ENCODE measurements at regions not wholly inside any gene's neighbourhood (a gene's known extent, or its start where the extent isn't known, plus 50 kb on each side); places are given as distances from the start of the nearest gene placed in this dataset.

GRCh38 chr14:96150214-96150613 is 54.4 kb upstream of the BDKRB2 start:
- 64% methylated on average over 3 of the region's 3 CpGs for WGBS
- Histone ChIP-seq H3K36me3 (no peaks in the 10 kb centered on the region), H3K27ac (no peak overlapping the region), H3K4me3 (no peak overlapping the region), H3K9me3 (no peaks in the 10 kb centered on the region), H3K4me1 (replicated peaks) (no peaks in the 10 kb centered on the region), H3K27me3 (replicated peaks; ENCODE audit: insufficient read depth) (no peaks in the 10 kb centered on the region)
- DNase-seq (ENCODE audit: low spot score), result no peak
- no peak for TF ChIP-seq POLR2AphosphoS5 (IDR thresholded peaks at IDR 0.05)
- TF ChIP-seq POLR2A (IDR thresholded peaks at IDR 0.05), result no peak
- no peak for TF ChIP-seq CTCF (IDR thresholded peaks at IDR 0.05)
- intact Hi-C loops (cut with DNase I), result no loop called here

GRCh38 chr14:96151242-96151641 is 53.4 kb upstream of the BDKRB2 start:
- H3K4me3 ChIP-seq, result no peak overlapping the region
- H3K36me3 ChIP-seq, result no peaks in the 10 kb centered on the region
- no peaks in the 10 kb centered on the region for H3K9me3 ChIP-seq
- TF ChIP-seq POLR2A (IDR thresholded peaks at IDR 0.05), result no peak
- TF ChIP-seq CTCF (IDR thresholded peaks at IDR 0.05), result no peak
- no peak for TF ChIP-seq POLR2AphosphoS5 (IDR thresholded peaks at IDR 0.05)
- WGBS, result 70% methylated on average over 13 of the region's 13 CpGs
- intact Hi-C loops (cut with DNase I), result no loop called here
- no peak for DNase-seq (ENCODE audit: low spot score)
- no peak overlapping the region for H3K27ac ChIP-seq
- H3K4me1 ChIP-seq (replicated peaks), result no peaks in the 10 kb centered on the region
- H3K27me3 ChIP-seq (replicated peaks; ENCODE audit: insufficient read depth), result no peaks in the 10 kb centered on the region

GRCh38 chr14:96153003-96153402 is 51.6 kb upstream of the BDKRB2 start:
- WGBS, result 88% methylated on average over 3 of the region's 3 CpGs
- intact Hi-C loops (cut with DNase I), result no loop called here
- no peaks in the 10 kb centered on the region for H3K27me3 ChIP-seq (replicated peaks; ENCODE audit: insufficient read depth)
- H3K4me1 ChIP-seq (replicated peaks), result no peaks in the 10 kb centered on the region
- H3K9me3 ChIP-seq, result no peaks in the 10 kb centered on the region
- TF ChIP-seq POLR2A (IDR thresholded peaks at IDR 0.05), result no peak
- no peak for TF ChIP-seq POLR2AphosphoS5 (IDR thresholded peaks at IDR 0.05)
- no peak for DNase-seq (ENCODE audit: low spot score)
- H3K27ac ChIP-seq, result no peak overlapping the region
- no peaks in the 10 kb centered on the region for H3K36me3 ChIP-seq
- no peak overlapping the region for H3K4me3 ChIP-seq

Data from prostate gland (tissue), 2 donors.